BE2C (cell line): ENCODE measurements at regions not wholly inside any gene's neighbourhood (a gene's known extent, or its start where the extent isn't known, plus 50 kb on each side); places are given as distances from the start of the nearest gene placed in this dataset.

Source experiments
- DNase-seq: peaks from one replicate; pipeline ENCODE4 v3.0.0-alpha.2; 2020
- H3K27me3 ChIP-seq: fragments of 250-450 bp; sonication (Bioruptor Pico); 2 replicates; pipeline ENCODE4 v1.5.1; 2020; ENCODE audit warnings: mild to moderate bottlenecking
- H3K36me3 ChIP-seq: fragments of 250-450 bp; sonication (Bioruptor Pico); 2 replicates; pipeline ENCODE4 v1.5.1; 2020; ENCODE audit warnings: mild to moderate bottlenecking
- H3K4me1 ChIP-seq: fragments of 250-450 bp; sonication (Bioruptor Pico); 2 replicates; pipeline ENCODE4 v1.5.1; 2020
- H3K4me3 ChIP-seq: 2 replicates; pipeline ENCODE4 v1.5.1; 2011; ENCODE audit warnings: low read depth, low read length
- H3K9me3 ChIP-seq: fragments of 250-450 bp; sonication (Bioruptor Pico); 2 replicates; pipeline ENCODE4 v1.5.1; 2020
- TF ChIP-seq, protein P1 (sequence below): IDR thresholded peaks from 2 replicates; pipeline ENCODE4 v1.5.1; 2012; ENCODE audit warnings: mild to moderate bottlenecking, low read depth, low read length

DNA sequence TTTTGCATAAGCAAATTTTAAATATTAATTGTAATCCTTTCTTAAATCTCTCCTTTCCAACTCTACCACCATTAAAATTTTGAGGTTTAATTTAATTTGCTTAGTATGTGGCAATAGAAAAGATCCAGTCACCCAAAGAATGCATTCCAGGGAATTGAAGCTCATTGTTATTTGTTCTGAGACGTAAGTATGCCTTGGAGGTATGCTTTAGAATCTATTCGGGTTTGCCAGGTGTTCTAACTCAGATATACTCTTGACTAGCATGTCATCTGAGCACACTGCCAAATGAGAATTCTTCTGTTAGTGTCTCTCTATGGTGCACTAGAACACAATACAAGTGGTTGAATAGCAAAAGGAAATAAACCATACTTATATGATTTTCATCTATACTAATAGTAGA, 813.6 kb upstream of the ADGRL2 start:
- Histone ChIP-seq H3K4me3 (no peak overlapping the region), H3K36me3 (no peaks in the 10 kb centered on the region), H3K4me1 (no peaks in the 10 kb centered on the region), H3K27me3 (no peaks in the 10 kb centered on the region), H3K9me3 (no peaks in the 10 kb centered on the region)
- DNase-seq, result no peak
- TF ChIP-seq, protein P1, sequence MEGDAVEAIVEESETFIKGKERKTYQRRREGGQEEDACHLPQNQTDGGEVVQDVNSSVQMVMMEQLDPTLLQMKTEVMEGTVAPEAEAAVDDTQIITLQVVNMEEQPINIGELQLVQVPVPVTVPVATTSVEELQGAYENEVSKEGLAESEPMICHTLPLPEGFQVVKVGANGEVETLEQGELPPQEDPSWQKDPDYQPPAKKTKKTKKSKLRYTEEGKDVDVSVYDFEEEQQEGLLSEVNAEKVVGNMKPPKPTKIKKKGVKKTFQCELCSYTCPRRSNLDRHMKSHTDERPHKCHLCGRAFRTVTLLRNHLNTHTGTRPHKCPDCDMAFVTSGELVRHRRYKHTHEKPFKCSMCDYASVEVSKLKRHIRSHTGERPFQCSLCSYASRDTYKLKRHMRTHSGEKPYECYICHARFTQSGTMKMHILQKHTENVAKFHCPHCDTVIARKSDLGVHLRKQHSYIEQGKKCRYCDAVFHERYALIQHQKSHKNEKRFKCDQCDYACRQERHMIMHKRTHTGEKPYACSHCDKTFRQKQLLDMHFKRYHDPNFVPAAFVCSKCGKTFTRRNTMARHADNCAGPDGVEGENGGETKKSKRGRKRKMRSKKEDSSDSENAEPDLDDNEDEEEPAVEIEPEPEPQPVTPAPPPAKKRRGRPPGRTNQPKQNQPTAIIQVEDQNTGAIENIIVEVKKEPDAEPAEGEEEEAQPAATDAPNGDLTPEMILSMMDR, result no peak

DNA sequence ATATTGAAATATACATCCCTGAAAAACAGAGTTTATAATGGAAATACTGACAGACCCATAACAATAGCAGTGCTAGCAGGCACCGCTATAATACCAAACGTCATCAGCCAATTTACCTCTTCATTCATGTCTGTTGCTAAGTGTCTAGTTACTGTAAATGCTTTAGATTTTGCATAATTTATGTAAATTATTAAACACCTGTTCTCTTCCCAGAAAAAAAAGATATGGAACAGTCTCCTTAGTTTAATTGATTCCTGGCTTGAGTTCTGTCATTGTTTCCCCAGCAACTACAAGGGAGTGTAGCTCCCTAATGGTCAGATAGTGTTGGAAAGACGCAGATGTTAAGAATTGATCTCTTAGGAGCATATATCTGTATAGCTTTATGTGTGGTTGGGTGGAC, 817.9 kb upstream of the ADGRL2 start:
- TF ChIP-seq, protein P1, result no peak
- no peak overlapping the region for H3K4me3 ChIP-seq
- DNase-seq, result no peak
- H3K27me3 ChIP-seq, result no peaks in the 10 kb centered on the region
- no peaks in the 10 kb centered on the region for H3K4me1 ChIP-seq
- no peaks in the 10 kb centered on the region for H3K9me3 ChIP-seq
- H3K36me3 ChIP-seq, result no peaks in the 10 kb centered on the region

DNA sequence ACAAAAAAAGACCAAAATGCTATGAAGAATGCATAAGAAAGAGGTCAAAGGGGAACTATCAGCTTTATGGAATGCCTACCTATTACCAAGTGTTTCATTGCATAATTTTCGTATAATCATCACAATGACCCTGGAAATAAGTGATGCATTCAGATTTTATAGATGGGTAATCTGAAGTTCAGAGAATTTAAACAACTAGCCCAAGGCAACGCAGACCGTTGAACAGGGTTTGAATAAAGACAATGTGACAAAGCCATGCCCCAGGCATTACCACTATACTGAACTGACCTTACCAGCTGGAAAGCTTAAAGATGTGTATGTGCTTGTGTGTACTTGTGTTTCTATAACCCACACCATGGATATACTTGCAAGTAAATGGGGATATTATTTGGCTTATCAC, 827.6 kb upstream of the ADGRL2 start:
- H3K9me3 ChIP-seq, result no peaks in the 10 kb centered on the region
- no peak overlapping the region for H3K4me3 ChIP-seq
- H3K36me3 ChIP-seq, result no peaks in the 10 kb centered on the region
- TF ChIP-seq, protein P1, result no peak
- no peaks in the 10 kb centered on the region for H3K4me1 ChIP-seq
- DNase-seq, result no peak
- H3K27me3 ChIP-seq, result no peaks in the 10 kb centered on the region

DNA sequence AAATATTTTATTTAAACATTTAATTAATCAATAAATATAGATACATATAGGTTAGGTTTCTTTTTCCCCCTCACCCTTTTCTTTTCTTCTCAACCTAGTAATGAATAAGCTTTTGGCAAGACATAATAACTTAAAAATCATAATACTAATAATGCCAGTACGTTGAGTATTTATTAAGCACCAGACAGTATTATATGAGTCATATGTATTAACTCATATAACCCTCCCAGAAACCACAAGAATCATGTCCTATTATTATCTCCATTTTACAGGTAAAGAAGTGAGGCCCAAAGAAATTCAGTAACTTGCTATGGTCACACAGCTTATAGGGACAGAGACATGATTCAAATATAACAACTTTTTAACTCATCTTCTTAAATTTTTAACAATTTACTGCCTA, 834.5 kb upstream of the ADGRL2 start:
- Histone ChIP-seq H3K4me3 (no peak overlapping the region), H3K9me3 (no peaks in the 10 kb centered on the region), H3K4me1 (no peaks in the 10 kb centered on the region), H3K27me3 (no peaks in the 10 kb centered on the region), H3K36me3 (no peaks in the 10 kb centered on the region)
- TF ChIP-seq, protein P1, result no peak
- no peak for DNase-seq

DNA sequence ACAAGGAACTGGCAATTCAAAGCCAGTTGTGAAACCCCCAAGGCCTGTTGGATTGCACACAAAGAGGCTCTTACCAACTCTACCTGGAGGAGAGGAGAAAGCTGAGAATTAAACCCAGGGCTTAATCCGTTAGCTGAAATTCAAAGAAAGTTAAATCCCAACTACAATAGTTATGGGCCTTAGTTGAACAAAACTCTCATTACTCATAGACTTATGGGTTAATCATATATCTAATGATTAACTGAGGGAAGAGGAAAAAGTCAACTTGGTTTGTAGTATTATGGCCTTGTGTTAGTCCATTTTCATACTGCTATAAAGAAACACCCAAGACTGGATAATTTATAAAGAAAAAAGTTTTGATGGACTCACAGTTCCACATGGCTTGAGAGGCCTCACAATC, 838.2 kb upstream of the ADGRL2 start:
- H3K4me3 ChIP-seq, result no peak overlapping the region
- H3K36me3 ChIP-seq, result no peaks in the 10 kb centered on the region
- H3K4me1 ChIP-seq, result no peaks in the 10 kb centered on the region
- DNase-seq, result no peak
- TF ChIP-seq, protein P1, result no peak
- H3K9me3 ChIP-seq, result no peaks in the 10 kb centered on the region
- no peaks in the 10 kb centered on the region for H3K27me3 ChIP-seq

DNA sequence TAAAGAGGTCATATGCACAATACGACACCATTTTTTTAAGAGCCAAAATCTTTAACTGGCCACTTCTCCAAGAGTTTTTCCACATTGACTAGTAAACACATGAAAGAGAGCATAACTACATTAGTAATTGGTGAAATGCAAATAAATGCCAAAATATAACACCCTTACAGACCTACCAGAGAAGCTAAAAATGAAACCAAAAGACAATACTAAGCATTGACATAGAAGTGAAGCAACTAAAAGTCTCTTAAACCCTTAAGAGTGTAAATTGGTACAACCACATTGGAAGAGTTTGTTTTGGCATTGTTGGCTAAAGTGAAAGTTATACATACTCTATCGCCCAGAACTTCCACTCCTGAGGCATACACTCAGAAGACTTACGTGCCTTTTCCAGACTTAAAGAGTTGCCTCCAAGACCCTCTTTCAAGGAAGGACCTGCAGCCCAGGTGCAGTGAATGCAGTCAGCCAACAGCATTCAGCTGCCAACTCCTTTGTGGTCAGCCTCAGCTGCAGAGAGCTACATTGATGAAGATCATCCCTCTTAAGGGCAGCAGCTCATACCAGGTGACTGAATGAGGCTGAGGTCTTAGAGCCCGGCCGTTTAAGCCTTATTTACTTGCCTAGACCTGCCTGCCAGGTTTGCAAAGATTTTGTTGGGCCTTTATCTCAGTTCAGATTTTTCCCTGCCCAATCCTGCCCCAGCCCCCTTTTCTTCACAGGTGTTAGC, 839.1 kb upstream of the ADGRL2 start:
- DNase-seq, result no peak
- H3K9me3 ChIP-seq, result no peaks in the 10 kb centered on the region
- H3K27me3 ChIP-seq, result no peaks in the 10 kb centered on the region
- no peak overlapping the region for H3K4me3 ChIP-seq
- no peaks in the 10 kb centered on the region for H3K36me3 ChIP-seq
- TF ChIP-seq, protein P1, result no peak
- H3K4me1 ChIP-seq, result no peaks in the 10 kb centered on the region
